OCI-LY7 (cell line): ENCODE measurements at regions not wholly inside any gene's neighbourhood (a gene's known extent, or its start where the extent isn't known, plus 50 kb on each side); places are given as distances from the start of the nearest gene placed in this dataset.

Experiments used
- EZH2phosphoT487 ChIP-seq: fragments of 200-600 bp; sonication (generic); IDR thresholded peaks from 2 replicates; pipeline ENCODE4 v1.6.1; 2018; ENCODE audit warnings: low read depth, borderline replicate concordance, mild to moderate bottlenecking, mixed run types, antibody characterized with exemption, low read length, moderate library complexity, mixed read lengths
- TF ChIP-seq, protein P1 (sequence below): fragments of 200-600 bp; sonication (generic); conservative IDR thresholded peaks from 2 replicates; pipeline ENCODE4 v1.5.1; 2014; ENCODE audit warnings: mild to moderate bottlenecking, antibody characterized with exemption, low read length, moderate library complexity, mixed read lengths

DNA sequence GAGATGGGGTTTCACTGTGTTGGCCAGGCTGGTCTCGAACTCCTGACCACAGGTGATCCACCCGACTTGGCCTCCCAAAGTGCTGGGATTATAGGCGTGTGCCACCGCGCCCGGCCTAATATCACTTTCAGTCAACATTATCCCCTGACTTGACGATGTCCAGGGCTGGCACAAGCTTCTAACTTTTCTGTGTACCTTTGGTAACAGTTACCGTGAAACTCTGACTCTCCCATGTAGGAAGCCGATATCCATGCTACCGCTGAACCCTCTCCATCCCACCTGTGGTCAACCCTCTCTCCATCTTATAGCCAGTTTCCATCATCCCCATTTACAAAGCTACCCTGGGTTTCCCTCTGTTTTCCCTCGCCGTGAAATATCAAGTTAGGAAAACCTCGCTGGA, 77.5 kb downstream of the CRLF2 start:
- TF ChIP-seq, protein P1, sequence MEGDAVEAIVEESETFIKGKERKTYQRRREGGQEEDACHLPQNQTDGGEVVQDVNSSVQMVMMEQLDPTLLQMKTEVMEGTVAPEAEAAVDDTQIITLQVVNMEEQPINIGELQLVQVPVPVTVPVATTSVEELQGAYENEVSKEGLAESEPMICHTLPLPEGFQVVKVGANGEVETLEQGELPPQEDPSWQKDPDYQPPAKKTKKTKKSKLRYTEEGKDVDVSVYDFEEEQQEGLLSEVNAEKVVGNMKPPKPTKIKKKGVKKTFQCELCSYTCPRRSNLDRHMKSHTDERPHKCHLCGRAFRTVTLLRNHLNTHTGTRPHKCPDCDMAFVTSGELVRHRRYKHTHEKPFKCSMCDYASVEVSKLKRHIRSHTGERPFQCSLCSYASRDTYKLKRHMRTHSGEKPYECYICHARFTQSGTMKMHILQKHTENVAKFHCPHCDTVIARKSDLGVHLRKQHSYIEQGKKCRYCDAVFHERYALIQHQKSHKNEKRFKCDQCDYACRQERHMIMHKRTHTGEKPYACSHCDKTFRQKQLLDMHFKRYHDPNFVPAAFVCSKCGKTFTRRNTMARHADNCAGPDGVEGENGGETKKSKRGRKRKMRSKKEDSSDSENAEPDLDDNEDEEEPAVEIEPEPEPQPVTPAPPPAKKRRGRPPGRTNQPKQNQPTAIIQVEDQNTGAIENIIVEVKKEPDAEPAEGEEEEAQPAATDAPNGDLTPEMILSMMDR: no peak
- TF ChIP-seq EZH2phosphoT487: no peak
